Dedifferentiated amniotic fluid mesenchymal stem cell (primary cell): ENCODE measurements at regions not wholly inside any gene's neighbourhood (a gene's known extent, or its start where the extent isn't known, plus 50 kb on each side); places are given as distances from the start of the nearest gene placed in this dataset.
A peak's percentile ranks its signal among the peaks of the same experiment; 100 is the strongest.

ENCODE experiments used
- DNase-seq: peaks from one replicate; pipeline ENCODE4 v3.0.0-alpha.2; 2016; ENCODE audit errors: extremely low spot score

GRCh38 chr2:15718944-15719323 is 127.3 kb downstream of the DDX1 start:
- no peak for DNase-seq

DNA sequence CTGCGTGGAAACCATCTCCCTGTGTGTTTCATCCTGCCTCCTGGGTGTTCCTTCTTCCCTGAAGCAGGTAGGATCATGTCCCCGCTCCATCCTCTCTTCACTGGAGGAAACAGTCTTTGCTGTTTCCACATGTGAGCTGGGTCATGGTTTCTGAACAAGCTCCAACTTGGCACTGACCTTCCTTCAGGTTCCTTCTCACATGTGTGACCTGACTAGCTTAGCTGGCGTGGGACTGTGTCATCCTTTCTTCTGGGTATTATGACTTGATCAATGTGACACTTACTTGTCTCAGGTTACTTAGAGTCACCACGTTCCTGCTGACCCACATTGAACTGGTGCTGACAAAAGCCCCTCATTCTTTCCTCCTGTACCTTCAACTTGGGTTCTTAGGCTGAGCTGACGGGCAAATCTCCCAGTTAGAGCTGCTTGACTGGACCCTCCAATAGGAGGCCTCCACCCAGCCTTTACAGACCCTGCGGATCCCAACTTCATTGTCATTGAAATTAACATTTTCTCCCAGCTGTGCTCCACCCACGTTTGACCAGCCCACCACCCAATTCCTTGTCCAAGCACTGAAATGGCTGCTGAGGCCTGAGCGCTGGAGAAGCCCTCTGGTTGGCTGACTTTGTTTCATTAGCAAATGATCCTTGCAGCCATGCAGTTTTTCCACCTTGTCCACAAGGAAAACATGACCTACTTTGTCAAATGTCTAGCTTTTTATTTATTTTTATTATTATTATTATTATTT is 128.1 kb downstream of the DDX1 start:
- DNase-seq, result no peak

DNA sequence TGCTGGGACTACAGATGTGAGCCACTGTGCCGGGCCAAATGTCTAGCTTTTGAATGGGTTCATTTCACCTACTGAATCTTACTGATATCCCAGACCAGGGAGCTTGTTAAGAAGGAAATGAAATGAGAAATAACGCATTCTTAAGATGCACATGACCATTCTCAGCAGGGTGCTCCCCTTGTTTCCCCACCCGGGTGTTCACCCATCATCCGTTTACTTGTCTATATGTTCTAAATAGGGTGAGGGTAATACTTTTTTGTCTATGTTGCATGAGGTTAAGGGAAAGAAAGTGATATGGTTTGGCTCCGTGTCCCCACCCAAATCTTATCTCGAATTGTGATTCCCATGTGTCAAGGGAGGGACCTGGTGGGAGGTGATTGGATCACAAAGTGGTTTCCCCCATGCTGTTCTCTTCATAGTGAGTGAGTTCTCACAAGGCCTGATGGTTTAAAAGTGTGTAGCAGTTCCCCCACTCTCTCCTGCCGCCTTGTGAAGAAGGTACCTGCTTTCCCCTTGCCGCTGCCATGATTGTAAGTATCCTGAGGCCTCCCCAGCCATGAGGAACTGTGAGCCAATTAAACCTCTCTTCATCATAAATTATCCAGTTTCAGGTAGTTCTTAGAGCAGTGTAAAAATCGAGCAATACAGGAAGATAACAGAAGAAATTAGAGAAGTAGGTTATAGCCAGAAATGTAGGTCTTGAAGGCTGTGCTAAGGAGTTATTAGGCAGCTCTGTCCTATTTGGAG is 129.1 kb downstream of the DDX1 start:
- no peak for DNase-seq

DNA sequence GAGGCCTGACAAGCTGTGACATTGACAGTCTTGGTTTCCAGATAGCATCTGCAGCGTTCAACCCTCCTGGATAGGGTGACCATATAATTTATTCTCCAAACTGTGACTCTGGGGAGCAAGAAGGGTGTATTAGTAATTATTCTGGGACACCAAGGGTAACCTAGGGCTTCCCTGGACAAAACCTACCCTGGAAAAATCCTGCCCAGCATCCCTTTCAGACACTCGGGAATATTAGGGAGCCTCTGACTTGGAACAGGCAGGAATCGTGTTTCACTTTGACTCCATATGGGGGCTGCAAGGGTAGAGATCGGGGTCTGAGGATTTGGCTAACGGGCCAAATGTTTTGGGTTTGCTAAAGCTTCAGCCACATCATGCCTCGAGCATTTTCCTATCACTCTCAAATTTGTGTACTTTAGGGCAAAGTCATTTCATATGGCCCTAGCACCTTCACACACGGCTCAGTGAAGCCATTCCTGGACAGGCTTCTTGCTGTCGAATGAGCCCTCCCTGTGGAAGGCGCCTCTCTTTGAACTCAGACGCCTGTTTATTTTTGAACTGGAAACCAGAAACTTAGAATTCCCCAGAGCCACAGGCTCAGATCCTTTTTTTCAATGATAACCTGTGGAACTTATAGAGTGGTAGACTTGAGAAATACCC is 129.9 kb downstream of the DDX1 start:
- DNase-seq, result no peak

- DNase-seq, result no peak
Observed at GRCh38 chr2:15722980-15723379, 131.3 kb downstream of the DDX1 start.

- DNase-seq, result no peak
Observed at GRCh38 chr2:15724235-15724634, 132.6 kb downstream of the DDX1 start.

GRCh38 chr2:15725101-15725781 is 133.6 kb downstream of the DDX1 start:
- no peak for DNase-seq

- DNase-seq, result no peak
Observed at GRCh38 chr2:15725782-15726112, 134.1 kb downstream of the DDX1 start.

GRCh38 chr2:15726321-15727057 is 134.8 kb downstream of the DDX1 start:
- no peak for DNase-seq

DNA sequence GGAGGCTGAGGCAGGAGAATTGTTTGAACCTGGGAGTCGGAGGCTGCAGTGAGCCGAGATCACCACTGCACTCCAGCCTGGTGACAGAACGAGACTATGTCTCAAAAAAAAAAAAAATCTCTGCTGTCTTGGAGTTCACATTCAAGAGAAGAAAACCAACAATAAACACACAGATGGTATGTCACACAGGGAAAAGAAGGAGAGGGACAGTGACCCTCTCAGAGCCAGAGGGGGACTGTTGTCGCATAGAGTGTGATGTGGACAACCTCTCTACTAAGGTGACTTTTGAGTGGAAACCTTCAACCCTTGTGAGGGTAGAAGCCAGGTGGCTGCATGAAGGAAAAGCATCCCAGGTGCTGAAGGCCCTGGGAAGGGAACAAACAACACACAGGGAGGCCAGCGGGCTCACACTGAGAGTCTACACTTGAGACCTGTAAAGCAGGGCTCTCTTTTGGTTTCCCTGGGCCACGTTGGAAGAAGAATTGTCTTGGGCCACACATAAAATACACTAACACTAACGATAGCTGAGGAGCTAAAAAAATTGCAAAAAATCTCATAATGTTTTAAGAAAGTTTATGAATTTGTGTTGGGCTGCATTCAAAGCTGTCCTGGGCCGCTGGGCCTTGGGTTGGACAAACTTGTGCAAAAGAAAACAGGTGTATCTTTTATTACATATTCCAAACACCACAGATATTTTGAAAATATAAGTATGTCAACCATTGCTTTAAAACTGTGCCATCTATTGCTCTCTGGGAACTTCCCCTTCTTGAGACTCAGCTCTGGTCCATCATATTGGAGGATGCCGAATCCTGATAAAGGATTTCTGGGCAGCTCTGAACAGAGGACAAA is 136.0 kb downstream of the DDX1 start:
- DNase-seq, result no peak

DNA sequence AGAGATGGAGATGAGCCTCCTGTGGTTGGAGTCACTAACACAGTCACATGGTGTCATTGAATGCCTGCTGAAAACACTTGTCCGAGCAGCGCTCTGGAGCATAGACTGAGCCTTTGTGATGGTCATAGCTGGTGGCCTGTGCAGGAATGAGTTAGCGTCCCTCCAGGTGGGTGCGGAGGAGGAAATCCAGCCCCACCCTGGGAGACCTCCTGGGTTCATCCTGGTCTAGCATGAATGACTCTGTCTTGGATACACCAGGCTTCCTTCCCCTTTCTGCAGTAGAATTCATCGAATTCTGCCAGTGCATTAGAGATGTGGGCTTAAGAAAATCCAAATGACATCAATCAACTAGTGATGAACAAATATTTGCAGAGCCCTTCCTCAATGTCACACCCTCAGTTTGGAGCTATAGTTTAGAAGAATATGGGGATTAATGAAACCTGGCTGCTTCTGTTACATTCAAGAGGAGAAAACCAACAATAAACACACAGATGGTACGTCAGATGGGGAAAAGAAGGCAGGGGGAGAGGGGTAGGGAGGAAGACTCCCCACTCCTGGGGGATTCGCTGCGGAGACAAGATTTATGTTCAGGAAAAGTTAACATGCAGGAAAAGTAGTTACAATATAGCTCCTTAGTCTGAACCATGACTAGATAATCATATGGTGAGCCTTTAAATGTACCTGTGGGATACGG is 136.7 kb downstream of the DDX1 start:
- DNase-seq, result no peak

DNA sequence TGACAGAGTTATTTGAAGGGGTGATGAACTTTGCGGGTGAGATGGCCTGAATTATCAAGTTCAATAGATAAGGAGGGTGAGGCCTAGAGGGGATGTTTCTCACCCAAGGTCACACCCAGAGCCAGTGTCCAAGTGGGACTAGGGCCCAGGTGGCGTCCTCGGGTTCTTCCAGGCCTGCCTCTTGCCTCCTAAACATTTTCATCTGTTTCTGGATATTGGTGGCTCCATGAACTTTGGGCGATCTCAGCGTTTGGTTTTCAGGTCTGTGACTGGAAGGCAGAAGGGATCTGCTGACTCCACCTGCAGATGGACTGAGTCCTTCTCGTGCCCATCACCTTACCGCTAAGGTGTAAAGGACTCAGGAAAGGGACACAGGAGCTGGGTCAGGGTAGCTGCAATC is 137.3 kb downstream of the DDX1 start:
- no peak for DNase-seq

DNA sequence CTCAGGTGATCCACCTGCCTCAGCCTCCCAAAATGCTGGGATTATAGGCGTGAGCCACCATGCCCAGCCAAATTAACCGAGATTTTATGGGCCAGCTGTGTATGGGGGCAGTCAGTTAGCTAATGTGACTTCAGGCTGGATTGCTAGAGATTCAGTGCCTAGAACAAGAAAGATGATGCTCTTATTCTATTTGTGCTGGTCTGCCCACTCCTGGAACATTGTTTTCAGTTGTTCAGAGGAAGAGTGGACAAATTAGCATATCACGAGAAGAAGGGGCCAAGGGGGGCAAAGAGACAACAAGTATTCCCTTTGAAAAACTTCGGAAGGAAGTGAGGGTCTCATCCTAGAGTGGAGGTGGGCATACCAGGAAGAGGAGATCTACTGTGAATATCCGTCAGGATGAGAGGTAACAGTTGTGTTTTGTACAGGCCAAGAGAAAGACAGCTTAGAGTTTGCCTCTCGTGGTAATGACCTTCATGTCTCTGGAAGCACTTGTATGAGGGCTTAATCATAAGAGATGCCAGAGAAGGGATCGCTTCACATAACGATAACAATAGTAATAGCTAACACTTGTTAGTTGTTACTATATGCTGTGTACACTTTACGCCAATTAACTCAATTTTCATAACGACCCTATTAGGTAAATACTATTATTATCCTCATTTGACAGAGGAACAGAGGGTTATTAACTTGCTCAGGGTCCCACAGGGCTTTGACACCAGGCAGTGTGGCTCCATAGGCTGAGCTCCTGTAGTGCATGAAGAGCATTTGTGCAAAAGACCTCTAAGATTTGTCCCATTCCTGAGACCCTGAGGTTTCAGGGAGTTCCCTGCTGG is 138.3 kb downstream of the DDX1 start:
- no peak for DNase-seq

DNA sequence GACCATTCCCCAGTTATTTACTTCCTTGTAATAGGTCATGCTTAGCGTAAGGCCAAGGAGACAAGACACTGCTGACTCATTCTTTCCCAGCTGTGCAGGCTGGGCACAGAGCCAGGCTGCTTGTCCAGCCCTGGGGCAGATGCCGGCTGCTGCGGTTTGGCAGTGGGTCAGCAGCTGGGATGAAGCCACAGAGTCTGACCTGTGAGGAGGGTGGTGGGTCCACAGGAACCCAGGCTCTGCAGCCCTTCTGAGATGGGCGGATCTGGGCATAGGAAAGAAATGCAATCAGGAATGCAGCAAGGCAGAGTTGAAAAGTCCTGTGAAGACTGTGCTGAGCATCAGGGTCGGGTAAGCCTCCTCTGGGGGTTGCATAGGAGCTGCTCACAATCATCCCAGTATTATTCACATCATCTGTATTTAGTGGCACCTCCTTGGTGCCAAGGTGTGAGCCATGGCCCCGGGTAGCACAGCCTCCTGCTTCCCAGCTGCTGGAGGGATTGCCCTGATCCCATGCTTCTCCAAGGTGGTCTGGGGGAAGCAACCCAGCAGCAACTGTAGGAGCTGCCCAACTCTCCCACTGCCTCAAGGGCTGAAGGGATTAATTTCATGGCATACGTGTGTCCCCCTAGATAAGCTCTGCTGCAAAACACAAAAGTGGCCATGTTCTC is 139.0 kb downstream of the DDX1 start:
- DNase-seq, result peak; percentile 74

DNA sequence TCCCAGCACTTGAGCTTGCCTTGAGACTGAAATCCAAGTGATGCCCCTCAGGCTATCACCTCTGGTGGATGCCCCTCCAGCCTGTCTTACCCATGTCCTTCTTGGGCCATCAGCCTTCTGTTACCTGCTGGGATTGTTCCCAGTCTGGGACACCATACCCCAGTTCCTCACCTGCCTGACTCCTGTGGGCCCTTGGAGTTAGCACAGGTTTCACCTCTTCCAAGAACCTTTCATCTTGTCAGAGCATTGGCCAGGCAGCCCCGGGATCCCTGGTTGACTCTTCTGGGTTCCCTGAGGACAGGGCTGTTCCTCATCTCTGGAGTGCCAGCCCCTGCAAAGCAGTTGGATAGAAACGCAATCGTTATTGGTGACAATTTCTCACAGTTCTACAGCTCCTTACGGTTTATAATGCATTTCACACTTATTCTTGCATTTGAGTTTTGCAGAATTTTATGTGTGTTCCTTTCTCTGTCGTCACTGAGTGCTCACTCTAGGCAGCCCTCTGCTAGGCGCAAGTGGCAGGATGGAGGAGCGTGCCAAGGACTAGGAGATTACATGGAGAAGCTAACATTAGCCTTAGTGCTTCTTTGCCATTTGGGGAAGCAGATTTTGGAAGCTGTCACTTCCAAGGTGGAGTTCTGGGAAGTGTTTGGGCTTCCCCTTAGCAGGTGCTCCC is 139.7 kb downstream of the DDX1 start:
- DNase-seq, result no peak

GRCh38 chr2:15731889-15732271 is 140.2 kb downstream of the DDX1 start:
- no peak for DNase-seq

- DNase-seq, result no peak
Observed at GRCh38 chr2:15732341-15733077, 140.8 kb downstream of the DDX1 start.
